ELF-1 (cell line): ENCODE measurements at regions not wholly inside any gene's neighbourhood (a gene's known extent, or its start where the extent isn't known, plus 50 kb on each side); places are given as distances from the start of the nearest gene placed in this dataset.

Source experiments
- DNase-seq: peaks from one replicate; pipeline ENCODE4 v3.0.0-alpha.2; 2016; ENCODE audit warnings: low read depth, low spot score

GRCh38 chr10:118835682-118836326, 81.0 kb upstream of the CACUL1 start:
- DNase-seq, result no peak

GRCh38 chr10:118838364-118838763, 83.6 kb upstream of the CACUL1 start:
- no peak for DNase-seq

- DNase-seq, result no peak
These were observed 84.6 kb upstream of the CACUL1 start for GRCh38 chr10:118839348-118839747.

GRCh38 chr10:118840071-118840775, 85.5 kb upstream of the CACUL1 start:
- no peak for DNase-seq

GRCh38 chr10:118840776-118841468, 86.2 kb upstream of the CACUL1 start:
- DNase-seq, result no peak

GRCh38 chr10:118841881-118842605, 87.3 kb upstream of the CACUL1 start:
- DNase-seq, result no peak

GRCh38 chr10:118842843-118843624, 88.3 kb upstream of the CACUL1 start:
- no peak for DNase-seq

- DNase-seq, result no peak
These were observed 89.0 kb upstream of the CACUL1 start for GRCh38 chr10:118843647-118844265.

GRCh38 chr10:118844731-118845521, 90.2 kb upstream of the CACUL1 start:
- DNase-seq, result no peak

- DNase-seq, result no peak
These were observed 91.0 kb upstream of the CACUL1 start for GRCh38 chr10:118845776-118846175.

- DNase-seq, result peak; percentile 73
These were observed 95.8 kb upstream of the CACUL1 start for GRCh38 chr10:118850418-118851061.

- no peak for DNase-seq
These were observed 96.6 kb upstream of the CACUL1 start for GRCh38 chr10:118851062-118852035.

- DNase-seq, result no peak
These were observed 99.1 kb upstream of the CACUL1 start for GRCh38 chr10:118853916-118854315.

GRCh38 chr10:118856106-118856505, 101.3 kb upstream of the CACUL1 start:
- DNase-seq, result no peak

GRCh38 chr10:118865998-118866693, 111.4 kb upstream of the CACUL1 start:
- no peak for DNase-seq

GRCh38 chr10:118867768-118868167, 113.0 kb upstream of the CACUL1 start:
- no peak for DNase-seq

- no peak for DNase-seq
These were observed 113.8 kb upstream of the CACUL1 start for GRCh38 chr10:118868589-118868988.
